ENCODE measurements at regions not wholly inside any gene's neighbourhood (a gene's known extent, or its start where the extent isn't known, plus 50 kb on each side); places are given as distances from the start of the nearest gene placed in this dataset.

GRCh38 chr21:9763306-9763705 is 758.1 kb upstream of the TPTE start:
- no peak for TF ChIP-seq CBX3 (IDR thresholded peaks at IDR 0.05; ENCODE audit: low read depth)
- TF ChIP-seq, protein P1, sequence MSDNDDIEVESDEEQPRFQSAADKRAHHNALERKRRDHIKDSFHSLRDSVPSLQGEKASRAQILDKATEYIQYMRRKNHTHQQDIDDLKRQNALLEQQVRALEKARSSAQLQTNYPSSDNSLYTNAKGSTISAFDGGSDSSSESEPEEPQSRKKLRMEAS (IDR thresholded peaks at IDR 0.05) = no peak

Measured in HCT116 (cell line).